ENCODE measurements at regions not wholly inside any gene's neighbourhood (a gene's known extent, or its start where the extent isn't known, plus 50 kb on each side); places are given as distances from the start of the nearest gene placed in this dataset.

GRCh38 chr5:8408258-8408657 is 539.3 kb downstream of the MTRR start:
- Histone ChIP-seq H3K9me3 (no peaks in the 10 kb centered on the region), H3K27ac (no peak overlapping the region), H3K4me3 (no peak overlapping the region), H3K36me3 (no peaks in the 10 kb centered on the region), H3K4me1 (no peaks in the 10 kb centered on the region), H3K27me3 (no peaks in the 10 kb centered on the region)
- DNase-seq: no peak
- intact Hi-C loops (cut with DNase I): no loop called here
- TF ChIP-seq, protein P1, sequence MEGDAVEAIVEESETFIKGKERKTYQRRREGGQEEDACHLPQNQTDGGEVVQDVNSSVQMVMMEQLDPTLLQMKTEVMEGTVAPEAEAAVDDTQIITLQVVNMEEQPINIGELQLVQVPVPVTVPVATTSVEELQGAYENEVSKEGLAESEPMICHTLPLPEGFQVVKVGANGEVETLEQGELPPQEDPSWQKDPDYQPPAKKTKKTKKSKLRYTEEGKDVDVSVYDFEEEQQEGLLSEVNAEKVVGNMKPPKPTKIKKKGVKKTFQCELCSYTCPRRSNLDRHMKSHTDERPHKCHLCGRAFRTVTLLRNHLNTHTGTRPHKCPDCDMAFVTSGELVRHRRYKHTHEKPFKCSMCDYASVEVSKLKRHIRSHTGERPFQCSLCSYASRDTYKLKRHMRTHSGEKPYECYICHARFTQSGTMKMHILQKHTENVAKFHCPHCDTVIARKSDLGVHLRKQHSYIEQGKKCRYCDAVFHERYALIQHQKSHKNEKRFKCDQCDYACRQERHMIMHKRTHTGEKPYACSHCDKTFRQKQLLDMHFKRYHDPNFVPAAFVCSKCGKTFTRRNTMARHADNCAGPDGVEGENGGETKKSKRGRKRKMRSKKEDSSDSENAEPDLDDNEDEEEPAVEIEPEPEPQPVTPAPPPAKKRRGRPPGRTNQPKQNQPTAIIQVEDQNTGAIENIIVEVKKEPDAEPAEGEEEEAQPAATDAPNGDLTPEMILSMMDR (IDR thresholded peaks at IDR 0.05): no peak
- ATAC-seq: no peak

GRCh38 chr5:8410618-8411017 is 541.7 kb downstream of the MTRR start:
- no peak overlapping the region for H3K27ac ChIP-seq
- no peaks in the 10 kb centered on the region for H3K27me3 ChIP-seq
- H3K4me1 ChIP-seq: no peaks in the 10 kb centered on the region
- intact Hi-C loops (cut with DNase I): no loop called here
- H3K4me3 ChIP-seq: no peak overlapping the region
- TF ChIP-seq, protein P1 (IDR thresholded peaks at IDR 0.05): no peak
- no peaks in the 10 kb centered on the region for H3K36me3 ChIP-seq
- DNase-seq: no peak
- no peak for ATAC-seq
- H3K9me3 ChIP-seq: no peaks in the 10 kb centered on the region

GRCh38 chr5:8413975-8414374 is 545.0 kb downstream of the MTRR start:
- intact Hi-C loops (cut with DNase I): no loop called here
- Histone ChIP-seq H3K36me3 (no peaks in the 10 kb centered on the region), H3K27me3 (no peaks in the 10 kb centered on the region), H3K9me3 (no peaks in the 10 kb centered on the region), H3K4me3 (no peak overlapping the region), H3K4me1 (no peaks in the 10 kb centered on the region), H3K27ac (no peak overlapping the region)
- ATAC-seq (no peak), DNase-seq (no peak)
- TF ChIP-seq, protein P1 (IDR thresholded peaks at IDR 0.05): no peak

DNA sequence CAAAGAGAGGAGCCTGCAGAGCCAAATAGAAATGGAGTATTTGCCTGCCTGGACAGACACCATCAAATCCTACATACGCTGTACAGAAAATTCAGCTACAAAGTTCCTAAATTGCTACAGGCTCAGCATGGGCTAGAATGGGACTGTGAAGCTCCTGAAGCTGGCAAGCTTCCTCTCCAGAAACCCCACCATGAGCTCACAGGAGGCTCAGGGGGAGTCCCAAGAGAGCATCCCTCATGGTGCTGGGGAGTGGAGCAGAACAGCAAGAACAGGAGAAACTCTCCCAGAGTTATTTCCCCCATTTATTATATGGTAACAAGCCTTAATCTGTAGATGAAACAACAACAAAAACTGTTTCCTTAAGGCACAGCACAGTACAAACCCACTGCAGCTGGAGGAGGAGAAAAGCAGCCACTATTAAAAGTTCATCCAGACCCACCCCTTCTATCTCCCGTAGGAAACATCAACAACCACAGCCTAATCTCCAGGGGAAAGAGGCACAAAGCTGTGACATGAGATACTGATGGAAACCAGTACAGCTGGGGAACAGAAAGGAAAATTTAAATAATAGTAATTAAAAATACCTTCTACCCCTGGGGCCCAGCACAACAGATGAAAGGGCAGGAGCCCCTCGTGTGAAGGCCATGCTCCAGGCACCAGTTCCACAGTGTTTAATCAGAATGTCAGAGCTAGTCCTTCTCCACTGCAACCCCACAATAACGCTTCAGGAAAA is 548.5 kb downstream of the MTRR start:
- H3K27ac ChIP-seq: no peak overlapping the region
- H3K36me3 ChIP-seq: no peaks in the 10 kb centered on the region
- H3K4me3 ChIP-seq: no peak overlapping the region
- no peaks in the 10 kb centered on the region for H3K27me3 ChIP-seq
- no peaks in the 10 kb centered on the region for H3K4me1 ChIP-seq
- ATAC-seq (no peak), DNase-seq (no peak)
- intact Hi-C loops (cut with DNase I): no loop called here
- no peaks in the 10 kb centered on the region for H3K9me3 ChIP-seq
- TF ChIP-seq, protein P1 (IDR thresholded peaks at IDR 0.05): no peak

DNA sequence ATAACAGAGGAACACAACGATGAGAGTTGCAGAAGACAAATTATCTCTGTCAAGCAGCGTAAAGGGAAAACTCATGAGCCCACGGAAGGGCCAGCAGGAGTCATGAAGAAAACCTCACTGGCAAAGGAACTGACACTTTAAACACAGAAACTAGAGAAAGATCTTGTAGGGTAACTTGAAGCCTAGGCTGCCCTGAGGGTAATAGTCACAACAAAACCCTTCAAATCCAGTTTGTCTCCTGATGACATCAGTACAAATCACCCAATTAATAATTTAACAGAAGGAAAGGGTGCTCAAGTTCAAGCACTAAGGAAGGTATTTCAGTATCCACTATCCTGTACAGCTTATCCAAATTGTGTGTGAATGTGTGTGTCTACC is 549.1 kb downstream of the MTRR start:
- Histone ChIP-seq H3K36me3 (no peaks in the 10 kb centered on the region), H3K27ac (no peak overlapping the region), H3K27me3 (no peaks in the 10 kb centered on the region), H3K4me3 (no peak overlapping the region), H3K4me1 (no peaks in the 10 kb centered on the region), H3K9me3 (no peaks in the 10 kb centered on the region)
- no peak for ATAC-seq
- DNase-seq: no peak
- intact Hi-C loops (cut with DNase I): no loop called here
- TF ChIP-seq, protein P1 (IDR thresholded peaks at IDR 0.05): no peak
